ENCODE measurements at regions not wholly inside any gene's neighbourhood (a gene's known extent, or its start where the extent isn't known, plus 50 kb on each side); places are given as distances from the start of the nearest gene placed in this dataset.

DNA sequence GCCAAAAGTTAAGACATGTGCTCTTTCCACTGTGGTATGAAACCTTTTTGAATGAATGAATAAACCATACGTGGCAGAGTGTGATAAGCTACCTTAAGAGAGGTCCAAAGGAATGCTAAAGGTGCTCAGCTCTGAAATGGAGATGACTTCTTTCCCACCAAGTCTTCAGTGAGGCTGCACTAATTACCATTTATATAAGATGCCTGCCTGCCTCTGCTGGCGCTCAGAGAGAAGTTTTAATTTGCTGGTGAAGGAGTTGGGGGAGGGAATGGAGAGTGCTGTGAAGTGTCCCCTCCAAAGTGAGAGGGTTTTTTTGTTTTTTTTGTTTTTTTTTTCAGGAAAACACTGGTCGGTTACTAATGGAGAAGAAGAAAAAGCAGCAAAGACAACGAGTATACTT, 559.0 kb downstream of the OMA1 start (continued):
- TF ChIP-seq, protein P1, sequence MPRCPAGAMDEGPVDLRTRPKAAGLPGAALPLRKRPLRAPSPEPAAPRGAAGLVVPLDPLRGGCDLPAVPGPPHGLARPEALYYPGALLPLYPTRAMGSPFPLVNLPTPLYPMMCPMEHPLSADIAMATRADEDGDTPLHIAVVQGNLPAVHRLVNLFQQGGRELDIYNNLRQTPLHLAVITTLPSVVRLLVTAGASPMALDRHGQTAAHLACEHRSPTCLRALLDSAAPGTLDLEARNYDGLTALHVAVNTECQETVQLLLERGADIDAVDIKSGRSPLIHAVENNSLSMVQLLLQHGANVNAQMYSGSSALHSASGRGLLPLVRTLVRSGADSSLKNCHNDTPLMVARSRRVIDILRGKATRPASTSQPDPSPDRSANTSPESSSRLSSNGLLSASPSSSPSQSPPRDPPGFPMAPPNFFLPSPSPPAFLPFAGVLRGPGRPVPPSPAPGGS (IDR thresholded peaks at IDR 0.05; ENCODE audit: borderline replicate concordance, insufficient read depth, low read depth, low read length, poor library complexity, severe bottlenecking): no peak
- no peak for TF ChIP-seq PML (IDR thresholded peaks at IDR 0.05; ENCODE audit: low read length)
- TF ChIP-seq TCF12 (IDR thresholded peaks at IDR 0.05; ENCODE audit: low read depth, low read length): no peak
- TF ChIP-seq TARDBP (IDR thresholded peaks at IDR 0.05; ENCODE audit: borderline replicate concordance): no peak
- TF ChIP-seq SMC3 (IDR thresholded peaks at IDR 0.05; ENCODE audit: borderline replicate concordance, low read length): no peak
- no peak for TF ChIP-seq MEF2A (IDR thresholded peaks at IDR 0.05; ENCODE audit: insufficient read depth, low read depth, low read length)
- TF ChIP-seq NR2C1 (IDR thresholded peaks at IDR 0.05): no peak

DNA sequence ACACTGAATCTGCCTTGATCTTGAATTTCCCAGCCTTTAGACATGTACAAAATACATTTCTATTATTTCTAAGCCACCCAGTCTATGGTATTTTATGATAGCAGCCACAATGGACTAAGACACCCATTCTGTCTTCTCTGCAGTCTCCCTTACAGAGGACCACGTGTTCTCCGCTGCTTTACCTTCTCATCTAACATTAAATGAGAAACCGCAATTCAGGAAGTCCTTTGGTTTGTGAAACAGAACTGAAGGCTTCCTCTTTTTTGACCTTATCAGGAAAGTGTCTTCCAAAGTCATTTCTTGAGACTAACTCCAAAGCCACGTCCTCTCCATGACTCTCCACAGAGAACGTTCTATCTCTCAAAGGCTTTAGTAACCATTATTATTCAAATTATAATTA, 560.1 kb downstream of the OMA1 start:
- Histone ChIP-seq H4K20me1 (ENCODE audit: control insufficient read depth, insufficient read depth) (no peaks in the 10 kb centered on the region), H2AFZ (ENCODE audit: control insufficient read depth, low read depth, low read length) (no peak overlapping the region), H3K9me3 (replicated peaks; ENCODE audit: control insufficient read depth, insufficient read depth, low read length) (no peaks in the 10 kb centered on the region), H3K27me3 (replicated peaks in 1 of 2; ENCODE audit: control insufficient read depth in 2 of 2, insufficient read depth in 2 of 2, low read length in 1 of 2) (no peaks in the 10 kb centered on the region), H3K36me3 (ENCODE audit: control insufficient read depth in 2 of 2, insufficient read depth in 2 of 2, low read length in 1 of 2) (no peaks in the 10 kb centered on the region), H3K9ac (ENCODE audit: control insufficient read depth, insufficient read depth, low read length) (no peak overlapping the region), H3K79me2 (ENCODE audit: control insufficient read depth, insufficient read depth, low read length) (no peaks in the 10 kb centered on the region), H3K4me3 (no peak overlapping the region), H3K4me2 (ENCODE audit: control insufficient read depth, insufficient read depth) (no peak overlapping the region), H3K4me1 (ENCODE audit: control insufficient read depth, insufficient read depth, low read length) (no peaks in the 10 kb centered on the region), H3K27ac (ENCODE audit: control insufficient read depth, insufficient read depth) (no peak overlapping the region)
- FAIRE-seq (no peak), DNase-seq (ENCODE audit: low read depth, low spot score) (no peak), ATAC-seq (peak; percentile 62)
- no peak for TF ChIP-seq NR2C2 (IDR thresholded peaks at IDR 0.05; ENCODE audit: borderline replicate concordance, control insufficient read depth, insufficient read length, low read depth)
- no peak for TF ChIP-seq PML (IDR thresholded peaks at IDR 0.05; ENCODE audit: low read length)
- TF ChIP-seq IKZF1 (conservative IDR thresholded peaks at IDR 0.05): peak; percentile 35; the same call in 1 of the 2 replicates
- TF ChIP-seq RAD51 (IDR thresholded peaks at IDR 0.05): peak; percentile 46; the same call in 1 of the 2 replicates
- no peak for TF ChIP-seq CEBPB (IDR thresholded peaks at IDR 0.05; ENCODE audit: borderline replicate concordance in 1 of 2, low read depth in 2 of 2, low read length in 2 of 2)
- TF ChIP-seq POLR2AphosphoS2 (IDR thresholded peaks at IDR 0.05; ENCODE audit: low read depth, low read length): no peak
- TF ChIP-seq RUNX3 (IDR thresholded peaks at IDR 0.05; ENCODE audit: low read length): peak; percentile 69
- TF ChIP-seq, protein P2, sequence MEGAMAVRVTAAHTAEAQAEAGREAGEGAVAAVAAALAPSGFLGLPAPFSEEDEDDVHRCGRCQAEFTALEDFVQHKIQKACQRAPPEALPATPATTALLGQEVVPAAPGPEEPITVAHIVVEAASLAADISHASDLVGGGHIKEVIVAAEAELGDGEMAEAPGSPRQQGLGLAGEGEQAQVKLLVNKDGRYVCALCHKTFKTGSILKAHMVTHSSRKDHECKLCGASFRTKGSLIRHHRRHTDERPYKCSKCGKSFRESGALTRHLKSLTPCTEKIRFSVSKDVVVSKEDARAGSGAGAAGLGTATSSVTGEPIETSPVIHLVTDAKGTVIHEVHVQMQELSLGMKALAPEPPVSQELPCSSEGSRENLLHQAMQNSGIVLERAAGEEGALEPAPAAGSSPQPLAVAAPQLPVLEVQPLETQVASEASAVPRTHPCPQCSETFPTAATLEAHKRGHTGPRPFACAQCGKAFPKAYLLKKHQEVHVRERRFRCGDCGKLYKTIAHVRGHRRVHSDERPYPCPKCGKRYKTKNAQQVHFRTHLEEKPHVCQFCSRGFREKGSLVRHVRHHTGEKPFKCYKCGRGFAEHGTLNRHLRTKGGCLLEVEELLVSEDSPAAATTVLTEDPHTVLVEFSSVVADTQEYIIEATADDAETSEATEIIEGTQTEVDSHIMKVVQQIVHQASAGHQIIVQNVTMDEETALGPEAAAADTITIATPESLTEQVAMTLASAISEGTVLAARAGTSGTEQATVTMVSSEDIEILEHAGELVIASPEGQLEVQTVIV (IDR thresholded peaks at IDR 0.05; ENCODE audit: borderline replicate concordance, partially characterized antibody): no peak
- TF ChIP-seq, protein P3, sequence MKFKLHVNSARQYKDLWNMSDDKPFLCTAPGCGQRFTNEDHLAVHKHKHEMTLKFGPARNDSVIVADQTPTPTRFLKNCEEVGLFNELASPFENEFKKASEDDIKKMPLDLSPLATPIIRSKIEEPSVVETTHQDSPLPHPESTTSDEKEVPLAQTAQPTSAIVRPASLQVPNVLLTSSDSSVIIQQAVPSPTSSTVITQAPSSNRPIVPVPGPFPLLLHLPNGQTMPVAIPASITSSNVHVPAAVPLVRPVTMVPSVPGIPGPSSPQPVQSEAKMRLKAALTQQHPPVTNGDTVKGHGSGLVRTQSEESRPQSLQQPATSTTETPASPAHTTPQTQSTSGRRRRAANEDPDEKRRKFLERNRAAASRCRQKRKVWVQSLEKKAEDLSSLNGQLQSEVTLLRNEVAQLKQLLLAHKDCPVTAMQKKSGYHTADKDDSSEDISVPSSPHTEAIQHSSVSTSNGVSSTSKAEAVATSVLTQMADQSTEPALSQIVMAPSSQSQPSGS (IDR thresholded peaks at IDR 0.05; ENCODE audit: low read length): no peak
- TF ChIP-seq SPI1 (IDR thresholded peaks at IDR 0.05; ENCODE audit: borderline replicate concordance, insufficient read depth, low read depth, low read length): peak; percentile 84
- no peak for TF ChIP-seq POLR2A (IDR thresholded peaks at IDR 0.05; ENCODE audit: low read depth, low read length)
- WGBS (ENCODE audit: insufficient coverage, insufficient replicate concordance, low lambda C conversion rate, missing lambda C conversion rate): 5% methylated on average over 5 of the region's 5 CpGs
- ChIA-PET CTCF (no interaction called here), SMC1A (ENCODE audit: uncharacterized antibody, unreplicated experiment) (interaction anchor here (0.6 kb wide), 1 partner anchor 35 kb away, joined by 3 read pairs; no protein-coding TSS in a partner anchor), RAD21 (ENCODE audit: unreplicated experiment) (no interaction called here), POLR2A (no interaction called here)
- in situ Hi-C loops (cut with MboI) (no loop called here), intact Hi-C loops (cut with micrococcal nuclease; ENCODE audit: unreplicated experiment) (no loop called here)
- BruUV-seq (replicated peaks): no TSS peak

Measured in GM12878 (cell line).